Smooth muscle cell of the brain vasculature (primary cell): ENCODE measurements at regions not wholly inside any gene's neighbourhood (a gene's known extent, or its start where the extent isn't known, plus 50 kb on each side); places are given as distances from the start of the nearest gene placed in this dataset.

Experiments
- DNase-seq: peaks from one replicate; pipeline ENCODE4 v3.0.0-alpha.2; 2012; ENCODE audit warnings: low read depth, low spot score

DNA sequence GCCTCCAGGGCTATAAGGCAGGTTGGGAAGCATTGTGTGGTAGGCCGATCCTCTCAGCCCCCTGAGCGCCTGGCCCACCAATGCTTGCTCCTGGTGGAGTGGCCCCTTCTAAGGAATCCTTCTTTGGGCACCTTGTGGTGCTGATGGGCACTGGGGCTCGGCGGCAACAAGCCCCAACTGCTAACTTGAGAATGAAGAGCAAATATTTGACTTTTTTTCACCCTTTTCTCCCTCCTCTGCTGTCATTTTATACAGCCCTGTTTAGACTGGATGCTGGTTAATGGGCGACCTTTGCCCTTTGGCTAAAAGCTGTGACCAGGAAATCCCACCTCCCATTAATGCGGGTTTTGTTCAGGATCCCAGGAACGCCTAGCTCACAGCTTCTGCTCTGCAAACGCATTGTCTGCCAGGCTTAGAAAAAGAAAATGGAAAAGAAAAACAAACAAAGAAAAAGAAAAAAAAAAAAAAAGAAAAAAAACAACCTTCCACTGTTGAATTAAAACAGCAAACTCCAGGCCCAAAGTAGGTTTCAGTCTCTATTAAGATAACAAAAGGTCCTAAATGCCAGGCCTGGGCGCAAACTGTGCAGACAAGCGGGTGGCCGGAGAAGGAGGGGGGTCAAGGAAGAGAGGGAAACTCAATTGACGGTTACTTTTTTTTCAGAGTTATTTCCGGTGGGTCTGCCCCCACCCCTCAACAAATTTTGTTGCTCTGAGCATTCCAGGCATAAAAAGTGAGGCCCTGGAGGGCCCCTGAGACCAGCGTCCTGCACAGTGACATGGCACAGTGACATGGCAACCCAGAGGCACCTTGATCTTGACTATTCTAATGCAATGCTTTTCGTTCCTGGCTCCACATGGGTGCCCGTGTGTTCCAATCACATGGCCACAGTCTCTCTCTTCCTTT is 301.4 kb downstream of the MAF start:
- no peak for DNase-seq

- DNase-seq = no peak
Observed at GRCh38 chr16:79298476-79298875, 302.1 kb downstream of the MAF start.

DNA sequence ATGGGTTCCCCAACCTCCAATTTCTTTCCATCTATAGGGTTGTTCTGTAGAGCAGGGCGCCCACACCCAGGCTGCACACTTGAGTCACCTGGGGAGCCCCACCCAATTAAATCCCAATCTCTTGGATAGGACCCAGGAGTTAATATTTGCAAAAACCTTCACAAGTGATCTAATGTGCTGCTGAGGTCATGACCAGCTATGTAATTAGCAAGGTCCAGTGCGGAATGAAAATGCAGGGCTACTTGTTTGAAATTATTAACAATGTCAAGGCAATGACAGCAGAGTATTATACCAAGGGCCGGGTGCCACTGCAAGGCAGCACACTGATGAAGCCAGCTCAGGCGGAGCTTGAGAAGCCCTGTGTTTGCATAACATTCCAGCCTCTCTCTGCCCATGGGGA is 302.7 kb downstream of the MAF start:
- no peak for DNase-seq

DNA sequence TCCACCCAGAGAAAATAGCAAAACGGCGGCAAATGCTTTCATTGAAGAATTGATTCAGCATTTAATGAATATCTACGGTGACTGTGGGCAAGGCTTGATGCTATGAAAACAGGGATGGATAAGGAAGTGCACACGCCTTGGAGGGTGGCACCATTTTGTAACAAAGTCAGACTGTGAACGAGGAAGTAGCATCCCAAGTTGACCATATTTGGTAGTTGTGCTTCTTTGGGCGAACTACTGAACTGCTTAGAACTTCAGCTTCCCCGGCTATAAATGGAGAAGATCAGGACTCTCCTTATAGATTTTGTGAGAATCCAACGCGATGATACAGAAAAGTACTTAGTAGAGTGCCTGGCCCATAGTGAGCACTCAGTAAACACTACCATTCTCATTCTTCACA is 303.2 kb downstream of the MAF start:
- no peak for DNase-seq

- DNase-seq = no peak
Observed at GRCh38 chr16:79296491-79296890, 304.0 kb downstream of the MAF start.

DNA sequence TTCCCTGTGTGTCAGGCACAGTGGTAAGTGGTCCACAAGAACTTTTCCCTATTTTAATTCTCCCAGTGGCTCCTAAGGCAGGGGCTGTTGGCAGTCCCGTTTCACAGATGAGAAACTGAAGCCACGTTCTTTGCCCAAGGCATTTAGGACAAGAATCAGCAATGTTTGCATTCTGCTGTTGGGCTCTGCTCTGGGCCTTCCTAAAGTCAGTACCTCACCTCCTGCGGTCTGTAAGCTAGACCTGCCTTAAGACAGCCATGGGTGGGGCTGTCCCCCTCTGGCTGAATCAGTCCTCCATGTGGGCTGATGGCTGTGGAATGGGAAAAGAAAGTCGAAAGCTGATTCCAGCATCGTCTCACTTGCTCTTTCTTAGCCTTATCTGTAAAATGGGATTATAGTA is 304.8 kb downstream of the MAF start:
- no peak for DNase-seq

GRCh38 chr16:79295162-79295561 is 305.4 kb downstream of the MAF start:
- no peak for DNase-seq

GRCh38 chr16:79294568-79294967 is 306.0 kb downstream of the MAF start:
- no peak for DNase-seq

DNA sequence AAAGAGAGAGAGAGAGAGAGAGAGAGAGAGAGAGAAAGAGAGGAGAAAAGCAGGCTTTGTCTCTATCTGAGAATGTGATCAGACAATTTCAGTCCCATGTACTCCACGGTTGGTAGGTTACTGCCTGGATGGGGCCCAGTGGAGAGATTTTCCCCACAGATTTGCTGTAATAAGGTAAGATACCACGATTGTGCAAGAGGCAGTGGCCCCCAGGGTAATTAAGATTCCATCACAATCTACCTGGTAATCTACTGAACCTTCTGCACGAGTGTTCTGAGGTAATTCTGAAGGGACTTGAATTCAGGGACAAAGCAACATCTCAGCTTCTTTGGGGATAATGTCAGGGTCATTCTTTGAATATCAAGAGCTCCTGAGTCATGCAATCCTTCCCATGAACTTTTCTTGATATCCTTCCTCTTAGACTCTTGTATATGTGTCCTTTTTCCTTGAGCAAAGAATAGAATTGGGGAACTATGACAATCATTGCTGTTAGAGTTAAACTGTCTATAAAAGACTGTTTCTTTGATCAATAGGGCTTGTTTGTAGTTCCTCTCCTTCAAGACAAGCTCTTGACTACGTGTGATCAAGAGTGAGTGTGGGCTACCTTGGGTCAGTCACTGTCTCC is 306.6 kb downstream of the MAF start:
- DNase-seq = no peak

DNA sequence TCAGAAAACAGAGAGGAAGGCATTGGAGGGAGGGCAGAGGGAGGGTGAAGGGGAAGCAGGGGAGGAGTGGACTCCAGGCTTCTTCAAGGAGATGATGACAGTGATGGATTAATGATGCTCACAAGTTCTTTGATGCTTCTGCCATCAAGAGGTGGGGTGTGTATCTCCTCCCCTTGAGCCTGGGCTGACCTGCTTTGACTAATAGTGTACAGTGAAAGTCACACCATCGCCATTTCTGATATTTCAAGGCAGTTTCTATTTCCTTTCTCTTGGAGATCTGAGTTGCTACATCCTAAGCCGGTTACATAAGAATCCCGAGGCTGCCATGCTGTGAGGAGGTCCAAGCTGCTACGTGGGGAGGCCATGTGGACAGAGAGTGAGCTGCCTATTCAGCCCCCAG is 312.5 kb downstream of the MAF start:
- no peak for DNase-seq

GRCh38 chr16:79287424-79287917 is 313.1 kb downstream of the MAF start:
- no peak for DNase-seq

- no peak for DNase-seq
Observed at GRCh38 chr16:79286646-79287423, 313.7 kb downstream of the MAF start.

DNA sequence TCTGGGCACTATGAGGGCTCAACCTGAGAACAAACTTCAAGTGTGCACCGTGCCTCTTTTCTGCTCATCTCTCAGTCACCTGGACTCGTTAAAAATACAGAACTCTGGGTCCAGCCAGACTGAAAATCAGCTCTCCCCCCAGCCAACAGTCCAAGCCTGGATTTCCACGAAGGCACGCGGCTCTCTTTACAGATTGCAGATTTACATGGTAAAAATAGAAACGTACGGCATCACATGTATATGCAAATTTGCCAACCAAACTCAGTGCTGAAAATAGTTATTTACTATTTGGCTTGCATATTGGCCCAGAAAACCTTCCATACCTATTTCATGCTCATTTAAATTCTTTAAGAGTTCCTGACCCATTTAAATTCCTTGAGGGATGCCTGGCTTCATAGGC is 315.8 kb downstream of the MAF start:
- DNase-seq = no peak

GRCh38 chr16:79283578-79283977 is 317.0 kb downstream of the MAF start:
- DNase-seq = no peak

DNA sequence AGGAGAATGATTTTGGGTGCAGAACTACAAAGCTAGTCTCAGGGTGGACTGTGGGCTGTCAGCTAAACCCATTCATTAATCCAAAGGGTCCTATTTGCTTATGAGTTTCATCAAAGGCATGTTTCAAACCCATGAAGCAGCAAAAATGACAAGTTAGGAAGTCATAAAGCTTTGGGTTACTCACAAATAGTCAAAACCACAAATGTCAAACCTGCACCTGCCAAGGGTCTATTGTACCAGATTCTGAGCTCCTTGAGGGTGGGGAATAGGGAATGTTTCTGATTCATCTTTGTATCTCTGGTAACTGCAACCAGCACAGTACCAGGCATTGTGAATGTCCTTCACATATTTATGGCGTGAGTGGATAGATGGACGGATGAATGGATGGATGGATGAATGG is 317.7 kb downstream of the MAF start:
- DNase-seq = no peak

DNA sequence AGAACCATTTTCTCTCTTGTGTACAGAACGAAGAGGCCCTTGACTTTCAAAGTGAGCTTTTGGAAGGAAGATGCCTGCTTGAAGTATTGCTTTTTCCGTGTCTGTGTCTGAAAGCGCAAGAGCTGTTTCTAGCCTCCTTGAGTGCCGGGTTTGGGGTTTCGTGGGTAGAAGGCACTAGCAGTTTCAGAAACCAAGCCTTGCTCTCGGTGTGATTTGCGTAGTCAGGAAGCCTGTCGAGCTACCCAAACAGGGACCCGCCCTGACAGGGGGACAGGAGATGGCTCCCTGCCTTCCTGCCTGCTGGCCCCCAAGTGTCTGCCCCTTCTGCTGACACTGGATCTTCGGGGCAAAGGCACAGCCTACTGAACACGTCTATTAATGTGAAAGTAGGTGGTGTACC is 322.0 kb downstream of the MAF start:
- no peak for DNase-seq

- DNase-seq = no peak
Observed at GRCh38 chr16:79276501-79276900, 324.0 kb downstream of the MAF start.

DNA sequence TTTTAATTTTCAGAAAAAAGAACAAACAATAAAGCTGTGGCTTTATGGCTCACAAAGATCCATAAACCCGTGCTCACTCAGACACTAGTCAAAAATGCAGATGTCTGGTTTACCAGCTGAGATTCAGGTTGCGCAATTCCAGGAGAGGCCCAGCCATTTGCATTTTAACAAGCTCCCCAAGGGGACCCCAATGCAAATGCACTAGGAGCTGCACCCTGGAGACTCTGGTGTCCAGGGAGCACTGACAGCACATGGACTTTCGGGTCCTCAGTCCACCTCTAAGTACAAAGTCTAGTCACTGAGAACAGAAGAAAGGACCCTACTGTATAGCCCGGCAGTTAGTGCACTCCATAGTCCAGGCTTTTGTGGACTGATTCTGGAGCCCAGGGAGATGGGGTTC is 326.3 kb downstream of the MAF start:
- DNase-seq = no peak

DNA sequence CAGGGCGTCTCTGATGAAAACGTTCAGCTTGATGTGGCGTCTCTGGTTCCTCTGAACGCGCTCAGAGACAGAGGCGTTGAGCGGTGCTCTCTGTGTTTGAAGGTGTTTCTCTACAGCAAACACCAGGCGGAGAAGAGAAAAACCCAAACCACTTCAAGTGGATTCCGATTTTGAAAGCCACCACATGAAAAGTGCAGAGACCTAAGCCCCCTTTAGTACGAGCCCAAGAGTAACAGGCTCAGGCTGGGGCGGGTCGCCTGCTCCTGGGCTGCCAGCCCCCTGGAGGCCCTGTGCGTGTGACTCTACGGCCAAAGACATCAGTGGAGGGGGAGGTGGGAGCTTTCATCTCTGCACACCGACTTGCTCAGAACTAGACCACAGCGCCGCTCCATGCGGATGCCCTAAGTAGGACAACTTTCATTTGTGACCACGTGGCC is 328.4 kb downstream of the MAF start:
- DNase-seq = no peak

DNA sequence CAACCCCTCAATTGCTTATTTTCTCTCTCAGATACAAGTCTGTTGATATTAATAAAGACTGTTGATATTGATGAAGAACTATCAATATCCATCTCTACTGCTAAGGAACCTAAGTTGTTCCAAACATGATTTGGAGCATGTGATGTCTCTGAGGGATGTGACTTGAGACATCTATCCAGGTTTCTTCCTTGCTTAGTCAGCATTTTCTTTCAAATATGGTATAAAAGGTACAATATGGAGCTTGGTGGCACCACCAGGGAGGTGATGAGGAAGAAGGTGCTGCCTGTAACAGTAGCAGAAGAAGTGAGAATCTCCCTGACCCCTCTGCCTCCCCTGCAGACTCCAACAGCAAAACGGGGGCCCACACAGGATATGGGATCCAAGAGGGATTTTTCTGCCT is 329.0 kb downstream of the MAF start:
- no peak for DNase-seq

- DNase-seq = no peak
Observed at GRCh38 chr16:79270011-79270410, 330.5 kb downstream of the MAF start.

- no peak for DNase-seq
Observed at GRCh38 chr16:79269211-79269863, 331.2 kb downstream of the MAF start.
